ENCODE measurements at regions not wholly inside any gene's neighbourhood (a gene's known extent, or its start where the extent isn't known, plus 50 kb on each side); places are given as distances from the start of the nearest gene placed in this dataset.

DNA sequence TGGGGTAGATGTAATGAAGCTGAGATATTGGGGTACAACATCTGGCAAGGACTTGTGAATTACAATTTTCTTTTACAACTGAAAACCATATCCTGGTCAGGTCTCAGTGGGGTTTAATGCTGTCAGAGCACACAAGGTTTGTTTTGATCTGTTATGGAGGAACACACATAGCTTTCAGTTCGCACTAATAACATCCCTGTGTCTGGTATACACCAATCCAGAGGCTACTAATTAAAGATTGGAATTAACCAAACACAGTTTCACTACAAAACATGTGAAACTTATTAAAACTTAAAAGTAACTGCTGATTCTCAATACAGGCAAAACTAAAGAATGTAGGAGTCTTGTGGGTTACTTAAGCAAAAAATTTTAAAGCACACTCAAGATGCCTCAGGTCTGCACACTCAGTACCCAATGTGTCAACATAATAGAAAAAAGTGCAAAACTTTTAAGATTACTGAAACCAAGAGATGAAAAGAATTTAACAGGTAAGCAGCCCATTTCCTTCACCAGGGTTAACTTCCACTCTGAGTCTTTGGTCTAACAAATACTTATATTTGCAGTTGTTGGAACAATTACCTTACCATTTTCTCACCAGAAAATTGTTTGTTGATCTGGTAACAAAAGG lies 77.4 kb downstream of the LLPH start:
- TF ChIP-seq POLR2A (IDR thresholded peaks at IDR 0.05; ENCODE audit: low read length) = no peak
- TF ChIP-seq GATA1 (IDR thresholded peaks at IDR 0.05; ENCODE audit: low read depth, low read length) = no peak

All from erythroblast (primary cell).